Suppressor macrophage treated with lipopolysaccharide for 1 hour (primary cell): ENCODE measurements at regions not wholly inside any gene's neighbourhood (a gene's known extent, or its start where the extent isn't known, plus 50 kb on each side); places are given as distances from the start of the nearest gene placed in this dataset.
"Not testable (repeated sequence)": the region's sequence is repeated elsewhere in the genome, so short reads cannot be mapped to it uniquely, and the experiment has no call there.

Source experiments
- DNase-seq, 3 donors: peaks; one replicate each; pipeline ENCODE4 v3.0.0-alpha.2; 2020 to 2022

DNA sequence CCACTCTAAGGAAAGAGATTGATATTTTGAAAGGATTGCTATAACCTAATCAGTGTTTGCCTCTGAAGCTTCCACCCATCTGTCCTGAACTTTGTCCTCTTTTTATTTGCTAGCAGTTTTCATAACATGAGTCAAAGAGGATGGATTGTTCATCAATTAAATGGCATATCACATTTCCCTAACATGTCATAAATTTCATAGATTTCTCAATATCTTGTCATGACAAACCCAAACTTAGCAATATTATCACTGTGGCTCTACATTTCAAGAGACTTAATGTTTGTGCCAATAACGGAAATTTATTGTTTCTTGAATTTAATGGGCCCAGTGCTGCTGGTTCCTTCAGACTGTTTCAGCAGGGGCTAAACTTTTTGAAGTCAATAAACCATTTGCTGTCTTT is 330.3 kb downstream of the CAAP1 start:
- no peak for DNase-seq

DNA sequence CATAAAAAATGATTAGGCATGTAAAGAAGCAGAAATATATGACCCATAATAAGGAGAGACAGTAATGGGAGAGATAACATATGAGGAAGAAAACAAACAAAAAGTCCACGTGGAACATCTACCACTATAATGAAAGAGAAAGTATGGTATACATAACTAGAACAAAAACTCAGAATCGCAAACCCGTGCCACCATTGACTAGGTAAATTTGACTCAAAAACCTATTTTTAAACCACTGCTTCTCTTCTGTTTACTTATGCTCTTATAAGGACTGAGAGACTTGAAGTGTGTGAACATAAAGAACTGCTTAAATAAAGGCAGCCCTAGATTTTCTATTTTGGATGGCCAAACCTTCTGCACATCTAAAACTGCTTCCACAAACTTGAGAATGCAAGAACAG is 330.7 kb downstream of the CAAP1 start:
- no peak for DNase-seq

DNA sequence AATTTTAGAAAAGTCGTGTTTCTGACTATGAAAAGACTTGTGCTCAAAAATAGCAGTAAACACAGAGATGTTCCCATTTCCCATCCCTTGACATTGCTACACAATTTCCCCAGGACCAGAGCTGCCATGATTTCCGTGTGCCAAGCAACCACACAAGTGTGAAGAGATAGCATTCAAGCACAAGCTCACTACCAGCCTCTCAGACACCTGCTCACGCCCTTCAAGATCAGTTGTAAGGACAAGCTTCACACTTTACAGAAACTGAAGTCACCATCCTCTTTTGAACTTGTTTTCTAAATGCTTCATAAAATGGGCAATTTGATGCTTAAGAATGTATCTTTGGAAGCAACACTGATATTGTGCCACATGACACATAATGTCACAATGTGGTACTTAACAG is 333.1 kb downstream of the CAAP1 start:
- no peak for DNase-seq

DNA sequence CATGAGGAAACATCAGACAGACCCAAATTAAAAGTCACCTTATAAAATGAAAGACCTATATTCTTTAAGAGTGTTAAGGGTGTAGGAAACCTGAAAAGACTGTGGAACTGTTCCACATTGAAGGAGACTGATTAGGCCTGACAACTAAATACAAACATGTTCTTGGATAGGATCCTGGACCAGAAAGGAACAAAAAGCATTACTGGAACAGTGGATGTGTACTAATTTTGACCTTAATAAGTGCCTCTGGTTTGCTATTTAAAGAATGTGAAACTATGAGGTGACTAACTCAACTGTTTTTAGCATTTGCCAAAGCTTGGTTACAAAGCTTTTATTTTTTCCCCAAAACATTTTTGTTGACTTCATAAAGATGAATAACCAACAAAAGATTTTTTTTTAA is 340.6 kb downstream of the CAAP1 start:
- no peak for DNase-seq

DNA sequence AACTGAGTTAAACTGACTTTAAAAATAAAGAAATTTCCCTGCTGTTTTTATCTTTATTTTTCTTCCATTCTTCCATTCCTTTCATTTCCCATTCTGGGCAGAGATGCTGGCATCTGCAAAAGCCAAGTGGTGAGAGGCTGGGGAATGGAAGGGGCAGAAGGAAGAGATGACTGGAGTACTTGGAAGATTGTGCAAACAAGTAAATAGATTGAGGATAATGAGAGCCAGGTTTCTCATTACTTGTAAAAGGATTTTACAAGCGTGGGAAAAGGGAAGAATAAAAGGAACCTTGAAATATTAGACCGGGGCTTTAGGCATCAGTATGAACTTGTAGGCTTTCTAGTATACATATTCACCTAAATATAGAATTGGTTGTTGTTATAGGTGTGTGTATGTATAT is 341.2 kb downstream of the CAAP1 start:
- DNase-seq: no peak

DNA sequence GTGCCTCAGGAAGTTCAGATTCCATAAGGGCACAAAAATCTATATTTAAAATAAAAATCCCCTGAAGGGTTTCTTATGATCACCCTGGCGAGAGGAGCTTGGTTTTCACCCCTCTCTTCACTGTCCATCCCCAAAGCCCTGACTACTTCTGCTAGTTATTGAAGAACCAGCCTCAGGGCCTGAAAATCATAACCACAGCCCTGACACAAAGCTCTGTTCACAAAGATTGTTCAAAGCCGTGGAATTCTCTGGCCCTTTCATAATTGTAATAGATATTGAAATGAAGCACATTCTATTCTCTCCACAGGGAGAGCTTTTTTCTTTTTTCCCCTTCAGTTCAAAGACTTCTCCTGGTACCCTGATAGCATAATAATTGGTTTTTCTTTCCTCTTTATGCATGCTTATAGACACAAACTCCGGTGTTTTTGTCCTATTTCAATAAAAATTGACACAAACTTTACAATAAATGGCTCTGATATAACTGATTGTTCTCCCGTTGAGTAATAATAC is 343.8 kb downstream of the CAAP1 start:
- no peak for DNase-seq

DNA sequence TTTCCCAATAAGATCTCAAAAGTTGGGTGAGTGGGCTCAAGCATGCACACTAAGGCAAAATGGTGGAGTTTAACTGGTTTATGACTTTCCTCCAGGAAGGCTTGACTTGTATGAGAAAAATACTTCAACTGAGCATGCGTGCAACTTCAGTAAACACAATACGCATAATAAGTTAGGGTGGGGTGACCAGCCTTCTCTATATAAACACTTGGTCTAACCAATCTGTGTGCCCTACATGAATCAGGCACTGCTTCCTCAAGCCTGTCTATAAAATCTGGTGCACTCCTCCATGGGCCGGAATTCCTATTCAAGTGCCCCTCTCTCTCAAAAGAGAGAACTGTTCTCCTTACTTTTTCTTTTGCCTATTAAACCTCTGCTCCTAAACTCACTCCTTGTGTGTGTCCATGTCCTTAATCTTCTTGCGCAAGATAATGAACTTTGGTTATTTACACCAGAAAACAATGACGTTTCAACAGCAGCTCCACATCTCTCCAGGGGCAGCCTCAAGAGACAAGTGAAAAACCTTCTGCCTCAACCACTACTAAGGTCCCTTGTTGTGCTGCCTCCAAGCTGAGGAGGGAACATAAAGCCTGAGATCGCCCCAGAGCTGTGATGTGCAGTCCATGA is 352.6 kb downstream of the CAAP1 start:
- DNase-seq: no peak

DNA sequence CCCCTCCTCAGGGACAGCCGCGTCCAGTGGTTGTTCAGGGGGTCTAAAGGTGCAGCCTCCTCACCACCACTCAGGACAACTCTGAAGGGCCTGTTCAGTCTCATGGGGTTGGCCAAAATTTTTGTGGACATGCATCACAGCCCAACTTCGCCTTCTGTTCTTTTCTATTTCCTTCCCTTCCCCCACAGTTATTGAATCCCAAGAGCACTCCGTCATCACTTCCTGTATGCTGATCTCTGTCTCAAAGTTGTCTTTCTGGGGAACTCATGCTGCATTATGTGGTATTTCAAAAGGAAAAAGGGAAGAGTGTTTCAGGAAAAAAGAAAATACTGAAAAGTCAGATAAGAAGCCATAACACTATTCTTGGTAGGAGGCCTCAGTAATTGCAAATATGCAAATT is 355.4 kb downstream of the CAAP1 start:
- no peak for DNase-seq

DNA sequence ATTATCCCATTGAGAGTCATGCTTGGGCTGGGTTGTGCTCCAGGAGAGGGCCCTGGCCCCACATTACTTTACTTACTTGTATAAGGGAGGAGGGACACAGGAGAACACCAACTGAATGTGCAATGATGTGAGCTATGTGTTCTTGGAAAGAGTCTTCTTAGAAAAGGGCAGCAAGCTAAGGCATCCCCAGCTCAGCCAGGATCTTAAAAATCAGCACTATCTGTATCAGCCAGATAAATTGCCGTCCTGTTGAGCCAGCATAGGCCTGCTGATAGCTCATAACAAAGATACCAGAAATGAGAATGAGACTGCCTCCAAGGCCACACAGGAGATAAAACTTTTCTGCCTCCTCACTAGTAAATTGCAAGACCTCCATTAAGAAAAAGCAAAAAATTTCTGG is 357.5 kb downstream of the CAAP1 start:
- DNase-seq: no peak

DNA sequence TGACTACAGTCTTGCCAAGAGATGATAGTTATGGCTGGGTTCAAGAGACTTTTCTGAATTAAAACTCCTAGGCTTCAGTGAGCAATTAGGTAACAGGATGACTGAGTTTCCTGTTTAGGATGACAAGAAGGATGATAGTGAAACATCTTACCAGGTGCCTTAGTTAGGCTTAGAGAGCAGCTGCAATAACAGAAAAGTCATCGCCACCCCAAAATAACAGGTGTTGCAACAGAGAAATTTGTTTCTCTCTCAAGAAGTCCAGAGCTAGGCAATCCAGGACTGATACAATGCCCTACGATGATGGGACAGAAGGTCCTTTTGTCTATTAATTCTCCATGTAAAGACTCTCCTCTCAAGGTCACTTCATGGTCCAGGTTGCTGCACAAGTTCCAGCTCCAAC is 361.8 kb downstream of the CAAP1 start:
- DNase-seq: no peak

DNA sequence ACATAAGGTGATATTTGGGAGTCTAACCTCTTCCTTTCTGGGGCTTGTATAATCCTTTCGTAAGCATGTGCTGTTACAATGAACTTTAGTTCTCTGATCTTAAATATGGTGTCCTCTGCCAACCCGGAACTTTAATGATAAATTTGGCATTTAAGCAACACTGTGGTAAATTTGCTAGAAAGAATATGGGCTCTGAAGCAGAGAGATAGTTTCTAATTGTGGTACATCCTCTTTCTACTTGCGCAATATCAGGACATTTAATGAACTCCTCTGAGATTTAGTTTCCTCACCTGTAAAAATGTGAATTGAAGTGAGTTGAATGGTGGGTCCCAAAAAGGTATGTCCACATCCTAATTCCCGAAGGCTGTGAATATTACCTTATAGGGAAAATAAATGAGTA is 364.7 kb downstream of the CAAP1 start:
- DNase-seq: no peak

DNA sequence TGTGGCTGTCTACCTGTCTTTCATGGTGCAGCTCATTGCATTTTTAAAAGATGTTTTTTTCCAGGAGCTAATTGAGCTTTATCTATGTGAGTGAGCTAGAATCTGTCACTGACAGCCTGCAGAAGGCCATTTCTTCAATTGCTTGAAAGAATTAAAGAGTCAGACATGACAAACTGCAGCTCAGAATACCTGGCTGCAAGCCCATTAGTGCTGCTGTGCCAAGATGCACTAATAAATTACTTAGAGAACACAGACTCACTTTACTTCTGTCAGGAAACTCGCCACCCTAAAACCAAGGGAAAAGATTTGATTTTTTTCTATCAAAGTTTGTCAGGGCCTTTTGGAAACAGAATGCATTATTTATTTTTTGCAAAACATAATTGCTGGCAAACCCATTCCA is 368.3 kb downstream of the CAAP1 start:
- DNase-seq: no peak

DNA sequence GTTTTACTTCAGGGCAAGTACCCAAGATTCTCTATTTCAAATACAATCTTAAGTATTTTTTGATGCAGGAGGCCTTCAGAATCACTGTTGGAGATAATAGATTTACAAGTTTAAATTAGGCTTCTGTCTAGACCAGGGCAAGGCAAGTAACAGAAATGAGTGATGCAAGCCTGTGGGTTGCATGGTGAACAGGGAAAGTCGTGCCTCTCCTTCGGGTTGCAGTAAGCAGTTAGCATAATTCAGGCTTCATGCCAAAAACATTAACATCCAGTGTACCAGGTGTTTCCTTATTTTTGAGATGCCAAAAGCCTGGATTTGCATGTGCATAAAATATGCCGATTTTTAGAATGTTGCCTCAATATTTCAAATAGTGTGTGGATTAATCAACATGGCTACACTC is 369.0 kb downstream of the CAAP1 start:
- DNase-seq: no peak

DNA sequence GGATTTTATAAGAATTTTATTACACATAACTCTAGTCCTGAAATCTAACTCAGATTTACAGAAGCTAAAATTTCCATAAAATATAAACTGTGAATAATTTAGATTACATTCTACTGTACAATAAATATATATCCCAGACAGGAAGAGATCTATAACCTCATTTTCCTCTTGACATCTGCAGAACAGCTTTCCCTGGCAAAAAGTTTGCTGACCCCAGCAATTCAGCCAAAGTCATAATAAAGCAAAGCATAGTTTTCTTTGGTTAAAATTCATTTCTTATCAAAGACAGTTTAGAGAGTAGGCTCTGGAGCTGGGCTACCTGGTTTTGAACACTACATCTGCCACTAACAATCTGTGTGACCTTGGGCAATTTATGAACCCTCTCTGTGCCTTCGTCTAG is 372.5 kb downstream of the CAAP1 start:
- DNase-seq: no peak

DNA sequence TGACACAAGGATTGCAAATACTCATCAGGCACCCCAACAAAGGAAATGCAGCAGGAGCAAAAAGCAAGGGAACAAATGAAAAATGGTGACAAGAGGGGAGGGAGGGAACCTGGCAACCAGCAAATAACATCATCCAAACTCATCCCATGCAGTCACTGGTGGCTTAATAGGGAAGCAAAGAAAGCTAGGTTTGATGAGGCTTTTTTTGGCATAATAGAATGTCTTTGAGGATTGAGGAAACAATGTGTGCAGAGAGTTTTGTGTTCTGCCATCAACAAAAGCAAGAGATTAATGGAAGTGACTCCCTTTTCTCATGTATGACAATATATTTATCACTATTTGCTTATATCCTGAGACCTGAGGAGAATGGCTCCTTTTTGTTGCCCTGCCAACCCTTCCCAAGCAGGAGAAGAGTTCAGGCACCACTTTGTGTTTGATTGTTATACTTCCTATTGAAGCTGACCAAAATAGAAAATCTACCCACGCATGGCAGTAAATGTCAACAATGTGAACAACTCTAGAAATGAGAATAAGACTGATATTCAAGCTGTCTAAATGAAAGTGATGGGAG is 375.7 kb downstream of the CAAP1 start:
- no peak for DNase-seq

DNA sequence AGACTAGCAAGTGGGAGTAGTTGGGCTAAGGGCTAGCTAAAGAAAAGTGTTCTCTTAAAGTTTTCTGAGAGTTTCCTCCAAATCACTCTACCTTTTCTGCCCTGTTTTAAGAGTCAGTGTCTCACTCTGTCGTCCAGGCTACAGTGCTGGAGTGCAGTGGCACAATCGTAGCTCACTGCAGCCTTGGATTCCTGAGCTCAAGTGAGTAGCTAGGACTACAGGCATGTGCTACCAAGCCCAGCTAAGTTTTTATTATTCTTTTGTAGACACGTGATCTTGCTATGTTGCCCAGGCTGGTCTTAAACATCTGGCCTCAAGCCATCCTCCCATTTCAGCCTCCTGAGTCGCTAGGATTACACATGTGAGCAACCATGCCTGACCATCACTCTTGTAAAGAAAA is 378.9 kb downstream of the CAAP1 start:
- no peak for DNase-seq

DNA sequence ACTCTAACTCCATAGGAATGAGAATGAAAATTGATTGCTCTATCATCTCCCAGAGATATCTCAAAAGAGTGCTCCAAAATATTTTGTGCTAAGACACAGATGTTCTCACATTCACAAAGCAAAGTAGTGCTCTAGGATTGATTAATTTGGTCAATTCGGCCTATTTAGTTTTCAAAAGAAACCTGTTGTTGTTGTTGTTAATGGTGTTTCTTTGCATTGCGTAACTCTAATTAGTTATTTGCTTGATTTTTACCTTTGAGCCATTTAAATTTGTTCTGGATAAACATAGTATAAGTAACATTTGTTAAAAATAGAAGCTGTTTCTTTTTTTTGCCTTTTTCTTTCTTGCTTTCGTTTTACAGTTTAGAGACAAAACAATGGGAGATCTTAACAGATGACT is 382.5 kb downstream of the CAAP1 start:
- DNase-seq: no peak

DNA sequence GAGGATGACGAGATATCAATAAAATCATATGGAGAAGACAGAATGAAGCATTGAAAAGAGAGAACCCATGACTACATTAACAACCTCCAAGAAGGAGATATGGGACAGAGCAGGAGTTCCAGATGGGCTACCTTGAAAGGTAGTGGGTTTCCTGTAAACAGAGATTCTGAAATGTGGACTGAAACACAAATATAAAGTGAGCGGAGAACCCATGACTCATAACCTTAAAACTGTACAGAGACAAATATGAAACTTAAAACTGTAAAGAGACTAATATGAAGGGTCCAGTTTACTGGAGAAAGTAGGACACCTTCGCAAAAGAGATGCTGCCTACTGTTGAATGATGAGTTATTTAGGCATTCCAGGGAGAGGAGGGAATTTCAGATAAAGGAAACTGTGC is 383.7 kb downstream of the CAAP1 start:
- DNase-seq: no peak

DNA sequence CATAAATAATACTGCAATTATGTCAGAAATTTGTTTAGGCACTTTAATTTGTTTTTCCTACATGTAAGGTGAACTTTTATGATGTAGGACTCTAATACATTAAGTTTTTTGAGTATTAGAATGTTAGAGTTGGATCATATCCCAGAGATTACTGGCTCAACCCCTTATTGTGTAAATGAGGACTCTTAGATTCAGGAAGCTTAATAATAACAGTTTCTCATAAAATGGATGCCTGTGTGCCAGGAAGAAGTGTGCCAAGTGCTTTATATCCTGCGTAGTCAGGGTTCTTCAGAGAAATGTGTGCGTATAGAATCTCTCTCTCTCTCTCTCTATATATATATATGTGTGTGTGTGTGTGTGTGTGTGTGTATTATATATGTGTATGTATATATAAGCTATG is 388.5 kb downstream of the CAAP1 start:
- no peak for DNase-seq

DNA sequence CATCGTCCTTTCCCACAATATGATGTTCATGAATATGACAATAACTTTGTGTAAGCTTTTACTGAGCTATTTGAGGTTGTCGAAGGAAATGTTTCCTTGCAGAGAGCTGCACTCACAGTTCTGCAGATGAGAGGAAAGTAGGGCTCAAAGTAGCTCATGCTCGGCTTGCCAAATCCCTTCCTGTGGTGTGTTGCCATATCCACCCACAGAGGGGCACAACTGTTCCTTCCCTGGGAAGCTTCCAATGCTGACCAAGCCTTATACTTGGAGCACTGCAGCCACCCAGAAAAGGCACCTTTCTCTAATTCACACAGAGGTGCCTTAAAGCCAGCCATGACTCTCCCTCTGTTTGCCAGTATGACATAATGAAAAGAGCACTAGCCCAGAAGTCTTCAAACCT is 390.3 kb downstream of the CAAP1 start:
- DNase-seq: no peak

DNA sequence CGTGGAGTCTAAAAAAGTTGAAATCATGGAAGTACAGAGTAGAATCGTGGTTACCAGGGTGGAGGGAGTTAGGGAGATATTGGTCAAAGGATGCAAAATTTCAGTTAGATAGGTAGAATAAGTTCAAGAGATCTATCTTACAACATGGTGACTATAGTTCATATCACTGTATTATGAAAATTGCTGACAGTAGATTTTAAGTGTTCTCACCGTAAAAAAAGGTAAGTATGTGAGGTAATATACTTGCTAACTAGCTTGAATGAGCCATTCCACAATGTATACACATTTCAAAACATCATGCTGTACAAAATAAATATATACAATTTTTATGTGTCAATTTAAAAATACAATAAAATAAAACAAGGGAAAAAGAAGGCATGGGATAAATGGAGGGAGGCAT is 392.1 kb downstream of the CAAP1 start:
- no peak for DNase-seq

DNA sequence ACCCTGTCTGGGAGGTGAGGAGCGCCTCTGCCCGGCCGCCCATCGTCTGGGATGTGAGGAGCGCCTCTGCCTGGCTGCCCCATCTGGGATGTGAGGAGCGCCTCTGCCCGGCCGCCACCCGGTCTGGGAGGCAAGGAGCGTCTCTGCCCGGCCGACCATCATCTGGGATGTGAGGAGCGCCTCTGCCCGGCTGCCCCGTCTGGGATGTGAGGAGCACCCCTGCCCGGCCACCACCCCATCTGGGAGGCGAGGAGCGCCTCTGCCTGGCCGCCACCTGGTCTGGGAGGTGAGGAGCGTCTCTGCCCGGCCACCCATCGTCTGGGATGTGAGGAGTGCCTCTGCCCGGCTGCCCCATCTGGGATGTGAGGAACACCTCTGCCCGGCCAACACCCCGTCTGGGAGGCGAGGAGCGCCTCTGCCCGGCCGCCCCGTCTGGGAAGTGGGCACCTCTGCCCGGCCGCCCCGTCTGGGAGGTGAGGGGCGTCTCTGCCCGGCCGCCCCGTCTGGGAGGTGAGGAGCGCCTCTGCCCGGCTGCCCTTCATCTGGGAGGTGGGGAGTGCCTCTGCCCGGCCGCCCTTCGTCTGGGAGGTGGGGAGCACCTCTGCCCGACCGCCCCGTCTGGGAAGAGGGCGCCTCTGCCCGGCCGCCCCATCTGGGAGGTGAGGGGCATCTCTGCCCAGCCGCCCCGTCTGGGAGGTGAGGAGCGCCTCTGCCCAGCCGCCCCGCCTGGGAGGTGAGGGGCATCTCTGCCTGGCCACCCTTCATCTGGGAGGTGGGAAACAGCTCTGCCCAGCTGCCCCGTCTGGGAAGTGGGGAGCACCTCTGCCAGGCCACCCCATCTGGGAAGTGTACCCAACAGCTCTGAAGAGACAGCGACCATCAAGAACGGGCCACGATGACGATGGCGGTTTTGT is 399.7 kb downstream of the CAAP1 start:
- DNase-seq: not testable (repeated sequence)

DNA sequence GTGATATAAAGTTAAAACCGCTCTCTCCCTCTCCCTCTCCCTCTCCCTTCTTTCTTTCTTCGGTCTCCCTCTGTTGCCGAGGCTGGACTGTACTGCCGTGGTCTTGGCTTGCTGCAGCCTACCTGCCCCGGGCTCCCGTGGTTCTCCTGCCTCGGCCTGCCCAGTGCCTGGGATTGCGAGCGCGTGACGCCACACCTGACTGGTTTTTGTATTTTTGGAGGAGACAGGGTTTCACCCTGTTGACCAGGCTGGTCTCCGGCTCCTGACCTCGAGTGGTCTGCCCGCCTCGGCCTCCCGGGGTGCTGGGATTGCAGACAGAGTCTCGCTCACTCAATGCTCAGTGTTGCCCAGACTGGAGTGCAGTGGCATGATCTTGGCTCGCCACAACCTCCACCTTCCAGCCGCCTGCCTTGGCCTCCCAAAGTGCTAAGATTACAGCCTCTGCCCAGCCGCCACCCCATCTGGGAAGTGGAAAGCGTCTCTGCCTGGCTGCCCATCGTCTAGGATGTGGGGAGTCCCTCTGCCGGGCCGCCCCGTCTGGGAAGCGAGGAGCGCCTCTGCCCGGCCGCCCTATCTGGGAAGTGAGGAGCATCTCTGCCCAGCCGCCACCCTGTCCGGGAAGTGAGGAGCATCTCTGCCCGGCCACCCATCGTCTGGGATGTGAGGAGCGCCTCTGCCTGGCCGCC is 400.5 kb downstream of the CAAP1 start:
- DNase-seq: not testable (repeated sequence)

DNA sequence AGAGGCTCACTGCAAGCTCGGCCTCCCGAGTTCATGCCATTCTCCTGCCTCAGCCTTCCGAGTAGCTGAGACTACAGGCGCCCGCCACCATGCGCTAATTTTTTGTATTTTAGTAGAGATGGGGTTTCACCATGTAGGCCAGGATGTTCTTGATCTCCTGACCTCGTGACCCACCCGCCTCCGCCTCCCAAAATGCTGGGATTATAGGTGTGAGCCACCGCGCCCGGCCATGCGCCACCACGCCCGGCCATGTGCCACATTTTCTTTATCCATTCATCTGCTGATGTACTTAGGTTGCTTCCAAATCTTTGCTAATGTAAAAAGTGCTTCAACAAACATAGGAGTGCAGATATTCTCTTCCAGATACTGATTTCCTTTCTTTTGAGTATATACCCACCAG is 408.6 kb downstream of the CAAP1 start:
- no peak for DNase-seq
